K562 (cell line): ENCODE measurements at regions not wholly inside any gene's neighbourhood (a gene's known extent, or its start where the extent isn't known, plus 50 kb on each side); places are given as distances from the start of the nearest gene placed in this dataset.

Experiments used
- ARID1B ChIP-seq: fragments of 450-650 bp; IDR thresholded peaks from 2 replicates; pipeline ENCODE4 v1.6.1; 2016; ENCODE audit warnings: antibody characterized with exemption, mild to moderate bottlenecking, inconsistent platforms
- CBFA2T3 ChIP-seq: fragments of 450-650 bp; IDR thresholded peaks from 2 replicates; pipeline ENCODE4 v1.6.1; 2017
- DDX20 ChIP-seq: fragments of 450-650 bp; IDR thresholded peaks from 2 replicates; pipeline ENCODE4 v1.6.1; 2016; ENCODE audit warnings: missing genetic modification characterization, low read depth, mild to moderate bottlenecking, missing compliant biosample characterization, moderate library complexity
- DMBX1 ChIP-seq: fragments of 250-450 bp; sonication (Bioruptor Pico); IDR thresholded peaks from 2 replicates; pipeline ENCODE4 v1.8.0; 2022; ENCODE audit warnings: inconsistent platforms, mild to moderate bottlenecking, moderate library complexity, borderline replicate concordance
- EP300 ChIP-seq: IDR thresholded peaks from 2 replicates; pipeline ENCODE4 v1.6.1; 2012; ENCODE audit warnings: low read length, improper control_type of control experiment
- HNRNPK ChIP-seq: fragments of 200-400 bp; formaldehyde crosslinking; IDR thresholded peaks from one replicate; pipeline ENCODE4 v1.6.1; 2018; ENCODE audit warnings: mild to moderate bottlenecking, low read depth, low read length; ENCODE audit not compliant: poor library complexity, severe bottlenecking
- LEF1 ChIP-seq: fragments of 450-650 bp; IDR thresholded peaks from 2 replicates; pipeline ENCODE4 v1.6.1; 2016; ENCODE audit warnings: mild to moderate bottlenecking
- MTA3 ChIP-seq: fragments of 450-650 bp; formaldehyde crosslinking; IDR thresholded peaks from 2 replicates; pipeline ENCODE4 v1.6.1; 2017; ENCODE audit warnings: mild to moderate bottlenecking, borderline replicate concordance
- NFATC3 ChIP-seq: fragments of 450-650 bp; IDR thresholded peaks from 2 replicates; pipeline ENCODE4 v1.6.1; 2017; ENCODE audit warnings: mild to moderate bottlenecking
- NONO ChIP-seq, 2 experiments: fragments of 200-400 bp in 1 of 2; fragments of 450-650 bp in 1 of 2; formaldehyde crosslinking in 1 of 2; IDR thresholded peaks; 2 replicates each; pipeline ENCODE4 v1.6.1; 2017; ENCODE audit warnings: low read depth in 2 of 2, mild to moderate bottlenecking in 2 of 2, moderate library complexity in 2 of 2, low read length in 1 of 2
- SPI1 ChIP-seq: IDR thresholded peaks from 2 replicates; pipeline ENCODE4 v1.6.1; 2011; ENCODE audit warnings: low read depth, low read length, control low read depth, borderline replicate concordance
- TAF15 ChIP-seq: fragments of 200-400 bp; formaldehyde crosslinking; IDR thresholded peaks from 2 replicates; pipeline ENCODE4 v1.6.1; 2017; ENCODE audit warnings: mild to moderate bottlenecking, low read depth, low read length, moderate library complexity
- TCF3 ChIP-seq: sonication (generic); formaldehyde crosslinking; IDR thresholded peaks from 2 replicates; pipeline ENCODE4 v1.4.0; 2020; ENCODE audit warnings: mild to moderate bottlenecking, missing genetic modification reagents
- YBX1 ChIP-seq: fragments of 450-650 bp; IDR thresholded peaks from 2 replicates; pipeline ENCODE4 v1.7.1; 2016; ENCODE audit warnings: mild to moderate bottlenecking
- ZNF707 ChIP-seq: fragments of 250-450 bp; sonication (Bioruptor Pico); conservative IDR thresholded peaks from 2 replicates; pipeline ENCODE4 v1.8.0; 2022; ENCODE audit warnings: inconsistent platforms, mild to moderate bottlenecking, moderate library complexity
- TF ChIP-seq, protein P1 (sequence below): sonication (generic); formaldehyde crosslinking; IDR thresholded peaks from 2 replicates; pipeline ENCODE4 v1.8.1; 2023; ENCODE audit warnings: mild to moderate bottlenecking, missing genetic modification reagents
- TF ChIP-seq, protein P2 (sequence below): fragments of 450-650 bp; IDR thresholded peaks from 2 replicates; pipeline ENCODE4 v1.6.1; 2016
- TF ChIP-seq, protein P3 (sequence below), 2 experiments: fragments of 450-650 bp in 1 of 2; sonication (generic) in 1 of 2; formaldehyde crosslinking in 1 of 2; IDR thresholded peaks in 1 of 2; conservative IDR thresholded peaks in 1 of 2; 2 replicates each; pipeline versions ENCODE4 v1.6.1 to v1.8.1; 2016 to 2023; ENCODE audit warnings: mild to moderate bottlenecking in 2 of 2, moderate library complexity in 2 of 2, inconsistent platforms in 1 of 2, missing genetic modification reagents in 1 of 2
- TF ChIP-seq, protein P4 (sequence below): fragments of 450-650 bp; IDR thresholded peaks from 2 replicates; pipeline ENCODE4 v1.6.1; 2014; ENCODE audit warnings: low read depth, mild to moderate bottlenecking, moderate library complexity, borderline replicate concordance

DNA sequence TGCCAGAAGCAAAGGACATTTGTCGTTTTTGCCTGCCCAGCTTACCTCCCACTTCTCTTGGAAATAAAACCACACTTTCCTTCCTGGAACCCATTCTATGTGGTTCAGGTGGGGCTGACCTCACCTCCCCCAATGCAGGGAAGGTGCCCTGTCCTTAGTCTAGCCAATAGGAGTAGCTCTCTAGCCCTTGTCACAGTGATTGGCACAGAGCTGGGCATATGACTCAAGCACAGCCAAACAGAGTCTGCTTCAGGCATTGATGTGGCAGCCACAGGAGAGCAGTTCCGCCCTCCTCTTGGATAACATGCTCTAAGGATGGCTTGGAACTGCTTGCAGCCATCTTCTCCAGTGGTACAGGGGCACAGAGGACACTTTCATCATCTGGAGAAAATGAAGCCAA, 134.0 kb downstream of the LRIG2 start (continued):
- TF ChIP-seq, protein P1, sequence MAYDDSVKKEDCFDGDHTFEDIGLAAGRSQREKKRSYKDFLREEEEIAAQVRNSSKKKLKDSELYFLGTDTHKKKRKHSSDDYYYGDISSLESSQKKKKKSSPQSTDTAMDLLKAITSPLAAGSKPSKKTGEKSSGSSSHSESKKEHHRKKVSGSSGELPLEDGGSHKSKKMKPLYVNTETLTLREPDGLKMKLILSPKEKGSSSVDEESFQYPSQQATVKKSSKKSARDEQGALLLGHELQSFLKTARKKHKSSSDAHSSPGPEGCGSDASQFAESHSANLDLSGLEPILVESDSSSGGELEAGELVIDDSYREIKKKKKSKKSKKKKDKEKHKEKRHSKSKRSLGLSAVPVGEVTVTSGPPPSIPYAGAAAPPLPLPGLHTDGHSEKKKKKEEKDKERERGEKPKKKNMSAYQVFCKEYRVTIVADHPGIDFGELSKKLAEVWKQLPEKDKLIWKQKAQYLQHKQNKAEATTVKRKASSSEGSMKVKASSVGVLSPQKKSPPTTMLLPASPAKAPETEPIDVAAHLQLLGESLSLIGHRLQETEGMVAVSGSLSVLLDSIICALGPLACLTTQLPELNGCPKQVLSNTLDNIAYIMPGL = no peak
- TF ChIP-seq, protein P2, sequence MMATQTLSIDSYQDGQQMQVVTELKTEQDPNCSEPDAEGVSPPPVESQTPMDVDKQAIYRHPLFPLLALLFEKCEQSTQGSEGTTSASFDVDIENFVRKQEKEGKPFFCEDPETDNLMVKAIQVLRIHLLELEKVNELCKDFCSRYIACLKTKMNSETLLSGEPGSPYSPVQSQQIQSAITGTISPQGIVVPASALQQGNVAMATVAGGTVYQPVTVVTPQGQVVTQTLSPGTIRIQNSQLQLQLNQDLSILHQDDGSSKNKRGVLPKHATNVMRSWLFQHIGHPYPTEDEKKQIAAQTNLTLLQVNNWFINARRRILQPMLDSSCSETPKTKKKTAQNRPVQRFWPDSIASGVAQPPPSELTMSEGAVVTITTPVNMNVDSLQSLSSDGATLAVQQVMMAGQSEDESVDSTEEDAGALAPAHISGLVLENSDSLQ = peak; percentile 77
- TF ChIP-seq TAF15 (no peak), SPI1 (no peak), HNRNPK (no peak), EP300 (peak; percentile 40; the same call in 1 of the 2 replicates), DMBX1 (CRISPR knock-in tag) (no peak), ZNF707 (CRISPR knock-in tag) (no peak), DDX20 (no peak), MTA3 (no peak), LEF1 (no peak), NONO (IDR thresholded peaks at IDR 0.05; ENCODE audit: low read depth in 2 of 2, low read length in 1 of 2) (no peak), ARID1B (peak; percentile 25; the same call in 1 of the 2 replicates), NFATC3 (no peak), TCF3 (CRISPR knock-in tag) (peak; percentile 58), CBFA2T3 (peak; percentile 47), YBX1 (no peak)
- TF ChIP-seq, protein P3, sequence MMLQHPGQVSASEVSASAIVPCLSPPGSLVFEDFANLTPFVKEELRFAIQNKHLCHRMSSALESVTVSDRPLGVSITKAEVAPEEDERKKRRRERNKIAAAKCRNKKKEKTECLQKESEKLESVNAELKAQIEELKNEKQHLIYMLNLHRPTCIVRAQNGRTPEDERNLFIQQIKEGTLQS (IDR thresholded peaks at IDR 0.05) = no peak
- TF ChIP-seq, protein P3 (CRISPR knock-in tag; conservative IDR thresholded peaks at IDR 0.05) = no peak
- TF ChIP-seq, protein P4, sequence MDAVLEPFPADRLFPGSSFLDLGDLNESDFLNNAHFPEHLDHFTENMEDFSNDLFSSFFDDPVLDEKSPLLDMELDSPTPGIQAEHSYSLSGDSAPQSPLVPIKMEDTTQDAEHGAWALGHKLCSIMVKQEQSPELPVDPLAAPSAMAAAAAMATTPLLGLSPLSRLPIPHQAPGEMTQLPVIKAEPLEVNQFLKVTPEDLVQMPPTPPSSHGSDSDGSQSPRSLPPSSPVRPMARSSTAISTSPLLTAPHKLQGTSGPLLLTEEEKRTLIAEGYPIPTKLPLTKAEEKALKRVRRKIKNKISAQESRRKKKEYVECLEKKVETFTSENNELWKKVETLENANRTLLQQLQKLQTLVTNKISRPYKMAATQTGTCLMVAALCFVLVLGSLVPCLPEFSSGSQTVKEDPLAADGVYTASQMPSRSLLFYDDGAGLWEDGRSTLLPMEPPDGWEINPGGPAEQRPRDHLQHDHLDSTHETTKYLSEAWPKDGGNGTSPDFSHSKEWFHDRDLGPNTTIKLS = no peak
